ENCODE measurements at regions not wholly inside any gene's neighbourhood (a gene's known extent, or its start where the extent isn't known, plus 50 kb on each side); places are given as distances from the start of the nearest gene placed in this dataset.
A peak's percentile ranks its signal among the peaks of the same experiment; 100 is the strongest.
"Not testable (repeated sequence)": the region's sequence is repeated elsewhere in the genome, so short reads cannot be mapped to it uniquely, and the experiment has no call there.

GRCh38 chr2:194526121-194526520, 1130.9 kb upstream of the SLC39A10 start:
- no peak overlapping the region for H3K4me3 Mint-ChIP-seq (ENCODE audit: unreplicated experiment)
- no peak for DNase-seq (ENCODE audit: unreplicated experiment)
- intact Hi-C loops (cut with micrococcal nuclease): no loop called here
- no peaks in the 10 kb centered on the region for H3K9me3 Mint-ChIP-seq (ENCODE audit: unreplicated experiment)
- no peaks in the 10 kb centered on the region for H3K36me3 Mint-ChIP-seq (ENCODE audit: insufficient read depth, unreplicated experiment)
- no peaks in the 10 kb centered on the region for H3K4me1 Mint-ChIP-seq (ENCODE audit: insufficient read depth, unreplicated experiment)
- H3K27ac Mint-ChIP-seq (ENCODE audit: low read depth, unreplicated experiment): no peak overlapping the region
- BruUV-seq (replicated peaks): no TSS peak
- ChIA-PET POLR2A (no interaction called here), CTCF (no interaction called here)
- no peaks in the 10 kb centered on the region for H3K27me3 Mint-ChIP-seq (ENCODE audit: insufficient read depth, unreplicated experiment)
- TF ChIP-seq CTCF (IDR thresholded peaks at IDR 0.05; ENCODE audit: unreplicated experiment): no peak

GRCh38 chr2:194514281-194514680, 1142.7 kb upstream of the SLC39A10 start:
- CTCF ChIA-PET: no interaction called here
- Mint-ChIP-seq H3K4me1 (ENCODE audit: insufficient read depth, unreplicated experiment) (no peaks in the 10 kb centered on the region), H3K9me3 (ENCODE audit: unreplicated experiment) (no peaks in the 10 kb centered on the region), H3K27ac (ENCODE audit: low read depth, unreplicated experiment) (no peak overlapping the region), H3K4me3 (ENCODE audit: unreplicated experiment) (no peak overlapping the region), H3K27me3 (ENCODE audit: insufficient read depth, unreplicated experiment) (no peaks in the 10 kb centered on the region), H3K36me3 (ENCODE audit: insufficient read depth, unreplicated experiment) (no peaks in the 10 kb centered on the region)
- POLR2A ChIA-PET: interaction anchor here (0.6 kb wide), 1 partner anchor 12 kb away, joined by 3 read pairs; no protein-coding TSS in a partner anchor
- intact Hi-C loops (cut with micrococcal nuclease): no loop called here
- DNase-seq (ENCODE audit: unreplicated experiment): no peak
- BruUV-seq (replicated peaks): no TSS peak
- TF ChIP-seq CTCF (IDR thresholded peaks at IDR 0.05; ENCODE audit: unreplicated experiment): no peak

- peak; percentile 20 for DNase-seq (ENCODE audit: unreplicated experiment)
- BruUV-seq (replicated peaks); H3K4me3 Mint-ChIP-seq (ENCODE audit: unreplicated experiment); CTCF ChIA-PET; H3K9me3 Mint-ChIP-seq (ENCODE audit: unreplicated experiment); POLR2A ChIA-PET; H3K4me1 Mint-ChIP-seq (ENCODE audit: insufficient read depth, unreplicated experiment); H3K27me3 Mint-ChIP-seq (ENCODE audit: insufficient read depth, unreplicated experiment); H3K27ac Mint-ChIP-seq (ENCODE audit: low read depth, unreplicated experiment); intact Hi-C loops (cut with micrococcal nuclease); H3K36me3 Mint-ChIP-seq (ENCODE audit: insufficient read depth, unreplicated experiment): not testable (repeated sequence)
These were observed 1146.0 kb upstream of the SLC39A10 start for GRCh38 chr2:194511070-194511469.

GRCh38 chr2:194504876-194505275, 1152.2 kb upstream of the SLC39A10 start:
- BruUV-seq (replicated peaks); H3K4me1 Mint-ChIP-seq (ENCODE audit: insufficient read depth, unreplicated experiment); H3K4me3 Mint-ChIP-seq (ENCODE audit: unreplicated experiment); CTCF ChIA-PET; H3K36me3 Mint-ChIP-seq (ENCODE audit: insufficient read depth, unreplicated experiment); H3K9me3 Mint-ChIP-seq (ENCODE audit: unreplicated experiment); POLR2A ChIA-PET; H3K27me3 Mint-ChIP-seq (ENCODE audit: insufficient read depth, unreplicated experiment); DNase-seq (ENCODE audit: unreplicated experiment); intact Hi-C loops (cut with micrococcal nuclease); H3K27ac Mint-ChIP-seq (ENCODE audit: low read depth, unreplicated experiment): not testable (repeated sequence)

GRCh38 chr2:194495046-194495445, 1162.0 kb upstream of the SLC39A10 start:
- ChIA-PET CTCF (interaction anchor here (0.5 kb wide), 1 partner anchor 1122 kb away, joined by 5 read pairs; no protein-coding TSS in a partner anchor), POLR2A (no interaction called here)

More at GRCh38 chr2:194495046-194495445, 1162.0 kb upstream of the SLC39A10 start:
- H3K27ac Mint-ChIP-seq (ENCODE audit: low read depth, unreplicated experiment): no peak overlapping the region
- no peaks in the 10 kb centered on the region for H3K27me3 Mint-ChIP-seq (ENCODE audit: insufficient read depth, unreplicated experiment)
- peak; percentile 11 for DNase-seq (ENCODE audit: unreplicated experiment)
- intact Hi-C loops (cut with micrococcal nuclease): no loop called here
- H3K9me3 Mint-ChIP-seq (ENCODE audit: unreplicated experiment): no peaks in the 10 kb centered on the region
- H3K4me3 Mint-ChIP-seq (ENCODE audit: unreplicated experiment): no peak overlapping the region
- no peak for TF ChIP-seq CTCF (IDR thresholded peaks at IDR 0.05; ENCODE audit: unreplicated experiment)
- no peaks in the 10 kb centered on the region for H3K4me1 Mint-ChIP-seq (ENCODE audit: insufficient read depth, unreplicated experiment)
- no peaks in the 10 kb centered on the region for H3K36me3 Mint-ChIP-seq (ENCODE audit: insufficient read depth, unreplicated experiment)
- no TSS peak for BruUV-seq (replicated peaks)
